Stomach (tissue), 8 donors: ENCODE measurements at regions not wholly inside any gene's neighbourhood (a gene's known extent, or its start where the extent isn't known, plus 50 kb on each side); places are given as distances from the start of the nearest gene placed in this dataset.

Experiments used
- DNase-seq, 2 donors: peaks; one replicate each; pipeline versions ENCODE4 v3.0.0 to v3.0.0-alpha.2; 2013 to 2019
- H3K27ac ChIP-seq, 5 donors: fragments of 200-600 bp in 4 of 5; sonication (generic) in 4 of 5; one replicate each; pipeline ENCODE4 v1.5.1; 2013 to 2019; ENCODE audit warnings: mild to moderate bottlenecking in 1 of 5, moderate library complexity in 1 of 5
- H3K27me3 ChIP-seq, 3 donors: fragments of 200-600 bp; sonication (generic); one replicate each; pipeline ENCODE4 v1.5.1; 2017 to 2019; ENCODE audit warnings: mixed run types in 1 of 3
- H3K36me3 ChIP-seq, 4 donors: fragments of 200-600 bp; sonication (generic); 1 replicate in 3 of 4; 2 replicates in 1 of 4; pipeline ENCODE4 v1.5.1; 2016 to 2019
- H3K4me1 ChIP-seq, 4 donors: fragments of 200-600 bp; sonication (generic); one replicate each; pipeline ENCODE4 v1.5.1; 2016 to 2019
- H3K4me3 ChIP-seq, 4 donors: fragments of 200-600 bp; sonication (generic) in 3 of 4; one replicate each; pipeline ENCODE4 v1.5.1; 2016 to 2019; ENCODE audit warnings: mild to moderate bottlenecking in 1 of 4
- H3K9me3 ChIP-seq, 4 donors: fragments of 200-600 bp; sonication (generic); one replicate each; pipeline ENCODE4 v1.5.1; 2016 to 2019
- CTCF ChIP-seq, 7 experiments: fragments of 450-650 bp in 4 of 7; fragments of 200-600 bp in 3 of 7; sonication (generic) in 3 of 7; IDR thresholded peaks; one replicate each; pipeline ENCODE4 v1.5.1; 2016 to 2019; ENCODE audit warnings: antibody characterized with exemption in 7 of 7, control low read depth in 2 of 7, mild to moderate bottlenecking in 1 of 7
- EP300 ChIP-seq: sonication (generic); formaldehyde crosslinking; IDR thresholded peaks from one replicate; pipeline ENCODE4 v1.6.1; 2017; ENCODE audit warnings: antibody characterized with exemption
- POLR2A ChIP-seq, 4 donors: fragments of 450-650 bp; IDR thresholded peaks; one replicate each; pipeline ENCODE4 v1.6.1; 2016; ENCODE audit warnings: antibody characterized with exemption in 4 of 4, control low read depth in 2 of 4, mild to moderate bottlenecking in 1 of 4, moderate library complexity in 1 of 4
- POLR2AphosphoS5 ChIP-seq, 3 donors: sonication (generic); formaldehyde crosslinking; IDR thresholded peaks; one replicate each; pipeline ENCODE4 v1.6.1; 2016; ENCODE audit warnings: antibody characterized with exemption in 3 of 3
- WGBS, 5 donors: extraction: QIAGEN DNeasy Blood & Tissue Kit in 3 of 5; methylation state at CpG; one replicate each; pipeline versions ENCODE4 v1.1.5 to v1.1.7; 2013 to 2018; 5-methylcytosine and 5-hydroxymethylcytosine counted together
- intact Hi-C: fragments of 100-400 bp; cut with DNase I; formaldehyde crosslinking; loops from one replicate; pipeline ENCODE4 v1.15.1; 2023; ENCODE audit warnings: low total_unique reads
- donor health status: healthy with polysubstance abuse.
- donor health status: Bipolar disorder and iron deficiency.
- donor health status: healthy.

- no peak overlapping the region for H3K27ac ChIP-seq
Observed at GRCh38 chr5:174516741-174517140, 207.6 kb upstream of the MSX2 start.

GRCh38 chr5:174518512-174518911 is 205.9 kb upstream of the MSX2 start:
- Histone ChIP-seq H3K36me3 (no peaks in the 10 kb centered on the region), H3K27ac (no peak overlapping the region), H3K4me3 (no peak overlapping the region), H3K4me1 (peaks cover 4 to 9% (median 7%) of the 10 kb centered on the region in 4 donors), H3K9me3 (no peaks in the 10 kb centered on the region), H3K27me3 (peaks cover 0 to 9% (median 0%) of the 10 kb centered on the region in 3 donors)
- 65 to 85% (median 68%) methylated on average over 7 of the region's 7 CpGs for WGBS, 5 donors
- DNase-seq: no peak
- intact Hi-C loops: no loop called here
- TF ChIP-seq EP300 (no peak), POLR2AphosphoS5 (IDR thresholded peaks at IDR 0.05) (no peak), POLR2A (IDR thresholded peaks at IDR 0.05) (no peak), CTCF (IDR thresholded peaks at IDR 0.05) (no peak)

More at GRCh38 chr5:174516741-174517140, 207.6 kb upstream of the MSX2 start:
- peaks cover 0 to 11% (median 0%) of the 10 kb centered on the region in 3 donors for H3K27me3 ChIP-seq
- H3K9me3 ChIP-seq: no peaks in the 10 kb centered on the region
- peaks cover 4 to 14% (median 8%) of the 10 kb centered on the region in 4 donors for H3K4me1 ChIP-seq
- WGBS, 5 donors: 72 to 83% (median 81%) methylated on average over 1 of the region's 1 CpG
- no peaks in the 10 kb centered on the region for H3K36me3 ChIP-seq
- TF ChIP-seq CTCF (IDR thresholded peaks at IDR 0.05) (no peak), EP300 (no peak), POLR2AphosphoS5 (IDR thresholded peaks at IDR 0.05) (no peak), POLR2A (IDR thresholded peaks at IDR 0.05) (no peak)
- intact Hi-C loops: no loop called here
- DNase-seq: no peak
- H3K4me3 ChIP-seq: no peak overlapping the region

GRCh38 chr5:174520420-174521396 is 203.7 kb upstream of the MSX2 start:
- Histone ChIP-seq H3K36me3 (no peaks in the 10 kb centered on the region), H3K27me3 (peaks cover 0 to 9% (median 0%) of the 10 kb centered on the region in 3 donors), H3K9me3 (no peaks in the 10 kb centered on the region), H3K4me1 (peaks cover 4 to 9% (median 7%) of the 10 kb centered on the region in 4 donors), H3K4me3 (no peak overlapping the region), H3K27ac (peak overlapping the region in 1 of 5 donors; percentile 5)
- 30 to 40% (median 34%) methylated on average over 19 of the region's 19 CpGs for WGBS, 5 donors
- DNase-seq: peak; percentile 74 to 80
- intact Hi-C loops: no loop called here
- TF ChIP-seq CTCF (IDR thresholded peaks at IDR 0.05) (no peak), POLR2AphosphoS5 (IDR thresholded peaks at IDR 0.05) (peak in 2 of 3 donors; percentile 79 to 90)

GRCh38 chr5:174521449-174521848 is 202.9 kb upstream of the MSX2 start:
- DNase-seq: no peak
- Histone ChIP-seq H3K9me3 (no peaks in the 10 kb centered on the region), H3K4me3 (no peak overlapping the region), H3K27ac (no peak overlapping the region), H3K27me3 (peaks cover 0 to 9% (median 0%) of the 10 kb centered on the region in 3 donors), H3K4me1 (peaks cover 4 to 9% (median 7%) of the 10 kb centered on the region in 4 donors), H3K36me3 (no peaks in the 10 kb centered on the region)
- 69 to 86% (median 78%) methylated on average over 1 of the region's 1 CpG for WGBS, 5 donors
- intact Hi-C loops: no loop called here
- TF ChIP-seq EP300 (no peak), CTCF (IDR thresholded peaks at IDR 0.05) (no peak), POLR2AphosphoS5 (IDR thresholded peaks at IDR 0.05) (no peak), POLR2A (IDR thresholded peaks at IDR 0.05) (no peak)
